Parathyroid adenoma (tissue), 2 donors: ENCODE measurements at regions not wholly inside any gene's neighbourhood (a gene's known extent, or its start where the extent isn't known, plus 50 kb on each side); places are given as distances from the start of the nearest gene placed in this dataset.

ENCODE experiments used
- H2AFZ ChIP-seq: fragments of 300-600 bp; sonication (generic); one replicate; pipeline ENCODE4 v1.7.0; 2017; ENCODE audit warnings: antibody characterized with exemption, mild to moderate bottlenecking
- H3K27ac ChIP-seq: fragments of 300-600 bp; sonication (generic); one replicate; pipeline ENCODE4 v1.7.0; 2017
- H3K27me3 ChIP-seq: fragments of 300-600 bp; sonication (generic); one replicate; pipeline ENCODE4 v1.7.0; 2017; ENCODE audit warnings: low read length; ENCODE audit not compliant: control insufficient read depth, insufficient read depth
- H3K36me3 ChIP-seq: fragments of 300-600 bp; sonication (generic); one replicate; pipeline ENCODE4 v1.7.0; 2017; ENCODE audit warnings: low read length; ENCODE audit not compliant: control insufficient read depth, insufficient read depth
- H3K4me1 ChIP-seq: fragments of 300-600 bp; sonication (generic); one replicate; pipeline ENCODE4 v1.7.0; 2017; ENCODE audit warnings: control low read depth
- H3K4me2 ChIP-seq: fragments of 300-600 bp; sonication (generic); one replicate; pipeline ENCODE4 v1.7.0; 2017; ENCODE audit warnings: low read length
- H3K4me3 ChIP-seq: fragments of 300-600 bp; sonication (generic); one replicate; pipeline ENCODE4 v1.7.0; 2017; ENCODE audit warnings: low read depth, low read length
- H3K79me2 ChIP-seq: fragments of 300-600 bp; sonication (generic); one replicate; pipeline ENCODE4 v1.7.0; 2017; ENCODE audit warnings: control low read depth
- H3K9ac ChIP-seq: fragments of 300-600 bp; sonication (generic); one replicate; pipeline ENCODE4 v1.7.0; 2017; ENCODE audit warnings: mild to moderate bottlenecking
- H3K9me3 ChIP-seq: fragments of 300-600 bp; sonication (generic); one replicate; pipeline ENCODE4 v1.7.0; 2017; ENCODE audit warnings: low read length; ENCODE audit not compliant: control insufficient read depth
- CTCF ChIP-seq: fragments of 300-600 bp; sonication (generic); IDR thresholded peaks from one replicate; pipeline ENCODE4 v1.7.0; 2017; ENCODE audit warnings: antibody characterized with exemption, mild to moderate bottlenecking
- donor health status: primary hyperparathyroidism.

- Histone ChIP-seq H3K27me3 (no peaks in the 10 kb centered on the region), H3K4me2 (no peak overlapping the region), H3K4me3 (no peak overlapping the region), H3K79me2 (no peaks in the 10 kb centered on the region), H3K36me3 (no peaks in the 10 kb centered on the region), H3K9ac (no peak overlapping the region), H3K27ac (no peak overlapping the region), H3K9me3 (no peaks in the 10 kb centered on the region), H3K4me1 (no peaks in the 10 kb centered on the region), H2AFZ (no peak overlapping the region)
- TF ChIP-seq CTCF: no peak
These were observed 614.4 kb upstream of the NR2F2 start for GRCh38 chr15:95715906-95716656.

- no peak overlapping the region for H3K27ac ChIP-seq
- no peak overlapping the region for H3K4me3 ChIP-seq
- H3K79me2 ChIP-seq: no peaks in the 10 kb centered on the region
- H3K36me3 ChIP-seq: no peaks in the 10 kb centered on the region
- no peak overlapping the region for H3K9ac ChIP-seq
- no peaks in the 10 kb centered on the region for H3K9me3 ChIP-seq
- no peak overlapping the region for H3K4me2 ChIP-seq
- H3K27me3 ChIP-seq: no peaks in the 10 kb centered on the region
- H3K4me1 ChIP-seq: no peaks in the 10 kb centered on the region
- no peak overlapping the region for H2AFZ ChIP-seq
- no peak for TF ChIP-seq CTCF
These were observed 613.8 kb upstream of the NR2F2 start for GRCh38 chr15:95716708-95717107.

GRCh38 chr15:95718441-95718840, 612.1 kb upstream of the NR2F2 start:
- Histone ChIP-seq H3K79me2 (no peaks in the 10 kb centered on the region), H3K27ac (no peak overlapping the region), H3K4me3 (no peak overlapping the region), H2AFZ (no peak overlapping the region), H3K4me2 (no peak overlapping the region), H3K4me1 (no peaks in the 10 kb centered on the region), H3K9me3 (no peaks in the 10 kb centered on the region), H3K27me3 (no peaks in the 10 kb centered on the region), H3K36me3 (no peaks in the 10 kb centered on the region), H3K9ac (no peak overlapping the region)
- TF ChIP-seq CTCF: no peak

- Histone ChIP-seq H3K4me2 (no peak overlapping the region), H3K9ac (no peak overlapping the region), H3K4me1 (no peaks in the 10 kb centered on the region), H3K36me3 (no peaks in the 10 kb centered on the region), H2AFZ (no peak overlapping the region), H3K9me3 (no peaks in the 10 kb centered on the region), H3K27me3 (no peaks in the 10 kb centered on the region), H3K4me3 (no peak overlapping the region), H3K27ac (no peak overlapping the region), H3K79me2 (no peaks in the 10 kb centered on the region)
- no peak for TF ChIP-seq CTCF
These were observed 605.4 kb upstream of the NR2F2 start for GRCh38 chr15:95724908-95725633.
